OCI-LY1 (cell line): ENCODE measurements at regions not wholly inside any gene's neighbourhood (a gene's known extent, or its start where the extent isn't known, plus 50 kb on each side); places are given as distances from the start of the nearest gene placed in this dataset.

Experiments
- H2AFZ ChIP-seq: fragments of 200-600 bp; sonication (generic), shearing (Covaris generic); 2 replicates; pipeline ENCODE4 v1.6.0; 2014; ENCODE audit warnings: antibody characterized with exemption, mild to moderate bottlenecking, low read length
- H3F3A ChIP-seq: fragments of 200-600 bp; sonication (generic), shearing (Covaris generic); 2 replicates; pipeline ENCODE4 v1.6.0; 2014; ENCODE audit warnings: mild to moderate bottlenecking, antibody characterized with exemption, low read length, moderate library complexity; ENCODE audit not compliant: insufficient read depth
- H3K27ac ChIP-seq: fragments of 200-600 bp; sonication (generic); 2 replicates; pipeline ENCODE4 v1.5.1; 2014; ENCODE audit warnings: low read length, mixed run types, mild to moderate bottlenecking, low read depth; ENCODE audit not compliant: poor library complexity, severe bottlenecking
- H3K27me3 ChIP-seq: fragments of 200-600 bp; sonication (generic); 2 replicates; pipeline ENCODE4 v1.6.0; 2014; ENCODE audit warnings: antibody characterized with exemption, mild to moderate bottlenecking, low read length, moderate library complexity; ENCODE audit not compliant: insufficient read depth
- H3K36me3 ChIP-seq: fragments of 200-600 bp; sonication (generic); 2 replicates; pipeline ENCODE4 v1.6.1; 2014; ENCODE audit warnings: mild to moderate bottlenecking, antibody characterized with exemption, low read length, moderate library complexity, mixed read lengths; ENCODE audit not compliant: insufficient read depth
- H3K4me1 ChIP-seq: fragments of 200-600 bp; sonication (generic); 2 replicates; pipeline ENCODE4 v1.5.1; 2014; ENCODE audit warnings: mild to moderate bottlenecking, low read length, moderate library complexity; ENCODE audit not compliant: insufficient read depth, severe bottlenecking
- H3K4me2 ChIP-seq: fragments of 200-600 bp; sonication (generic), shearing (Covaris generic); 2 replicates; pipeline ENCODE4 v1.6.1; 2014; ENCODE audit warnings: low read length
- H3K4me3 ChIP-seq: fragments of 200-600 bp; sonication (generic); 2 replicates; pipeline ENCODE4 v1.5.1; 2014; ENCODE audit warnings: low read length, low read depth, mild to moderate bottlenecking, mixed read lengths; ENCODE audit not compliant: poor library complexity, severe bottlenecking
- H3K79me2 ChIP-seq: fragments of 200-600 bp; shearing (Covaris generic); 2 replicates; pipeline ENCODE4 v1.6.1; 2016; ENCODE audit warnings: mixed run types, low read length, mixed read lengths; ENCODE audit not compliant: insufficient read depth
- H3K9ac ChIP-seq: fragments of 200-600 bp; sonication (generic), shearing (Covaris generic); 2 replicates; pipeline ENCODE4 v1.6.1; 2014; ENCODE audit warnings: mild to moderate bottlenecking, low read length, mixed read lengths
- H3K9me2 ChIP-seq: fragments of 200-600 bp; sonication (generic), shearing (Covaris generic); 2 replicates; pipeline ENCODE4 v1.6.1; 2014; ENCODE audit warnings: low read depth, mild to moderate bottlenecking, low read length, mixed read lengths
- H3K9me3 ChIP-seq: fragments of 200-600 bp; shearing (Covaris generic); 2 replicates; pipeline ENCODE4 v1.6.1; 2014; ENCODE audit warnings: low read length, mixed read lengths
- H4K20me1 ChIP-seq: fragments of 200-600 bp; sonication (generic), shearing (Covaris generic); 2 replicates; pipeline ENCODE4 v1.6.0; 2016; ENCODE audit warnings: mild to moderate bottlenecking, low read length; ENCODE audit not compliant: insufficient read depth
- EZH2 ChIP-seq: fragments of 200-600 bp; sonication (generic), shearing (Covaris generic); IDR thresholded peaks from 2 replicates; pipeline ENCODE4 v1.8.0; 2017; ENCODE audit warnings: borderline replicate concordance, mixed run types, mild to moderate bottlenecking, antibody characterized with exemption, low read length, moderate library complexity, mixed read lengths
- TF ChIP-seq, protein P1 (sequence below): fragments of 200-600 bp; sonication (generic), shearing (Covaris generic); IDR thresholded peaks from 2 replicates; pipeline ENCODE4 v1.5.1; 2017; ENCODE audit warnings: mild to moderate bottlenecking, antibody characterized with exemption, low read length, moderate library complexity, mixed read lengths

DNA sequence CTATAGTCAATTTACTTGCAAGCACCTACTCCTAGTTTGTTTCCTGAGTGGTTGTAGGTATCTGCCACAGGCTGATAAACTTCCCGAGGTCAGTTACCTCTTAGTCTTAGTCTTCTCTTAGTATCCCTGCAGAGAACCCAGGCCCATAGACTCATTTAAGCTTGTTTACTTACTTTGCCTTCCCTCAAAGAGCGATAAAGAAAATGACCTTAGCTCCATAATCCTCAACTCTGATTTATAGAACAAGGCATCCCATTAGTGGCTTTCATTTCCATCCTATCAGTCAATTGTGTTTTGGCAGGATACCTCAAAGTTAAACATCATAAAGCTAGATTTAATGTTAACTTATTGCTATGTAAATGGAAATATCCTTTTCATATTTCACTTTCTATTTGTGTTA, 119.7 kb downstream of the UCHL5 start:
- Histone ChIP-seq H3K9me2 (no peaks in the 10 kb centered on the region), H3K79me2 (no peaks in the 10 kb centered on the region), H3K27ac (no peak overlapping the region), H4K20me1 (no peaks in the 10 kb centered on the region), H3K4me1 (no peaks in the 10 kb centered on the region), H3K9ac (no peak overlapping the region), H3K9me3 (no peaks in the 10 kb centered on the region), H2AFZ (no peak overlapping the region), H3K27me3 (no peaks in the 10 kb centered on the region), H3K4me2 (no peak overlapping the region), H3F3A (no peaks in the 10 kb centered on the region), H3K4me3 (no peak overlapping the region), H3K36me3 (no peaks in the 10 kb centered on the region)
- TF ChIP-seq, protein P1, sequence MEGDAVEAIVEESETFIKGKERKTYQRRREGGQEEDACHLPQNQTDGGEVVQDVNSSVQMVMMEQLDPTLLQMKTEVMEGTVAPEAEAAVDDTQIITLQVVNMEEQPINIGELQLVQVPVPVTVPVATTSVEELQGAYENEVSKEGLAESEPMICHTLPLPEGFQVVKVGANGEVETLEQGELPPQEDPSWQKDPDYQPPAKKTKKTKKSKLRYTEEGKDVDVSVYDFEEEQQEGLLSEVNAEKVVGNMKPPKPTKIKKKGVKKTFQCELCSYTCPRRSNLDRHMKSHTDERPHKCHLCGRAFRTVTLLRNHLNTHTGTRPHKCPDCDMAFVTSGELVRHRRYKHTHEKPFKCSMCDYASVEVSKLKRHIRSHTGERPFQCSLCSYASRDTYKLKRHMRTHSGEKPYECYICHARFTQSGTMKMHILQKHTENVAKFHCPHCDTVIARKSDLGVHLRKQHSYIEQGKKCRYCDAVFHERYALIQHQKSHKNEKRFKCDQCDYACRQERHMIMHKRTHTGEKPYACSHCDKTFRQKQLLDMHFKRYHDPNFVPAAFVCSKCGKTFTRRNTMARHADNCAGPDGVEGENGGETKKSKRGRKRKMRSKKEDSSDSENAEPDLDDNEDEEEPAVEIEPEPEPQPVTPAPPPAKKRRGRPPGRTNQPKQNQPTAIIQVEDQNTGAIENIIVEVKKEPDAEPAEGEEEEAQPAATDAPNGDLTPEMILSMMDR: no peak
- no peak for TF ChIP-seq EZH2

DNA sequence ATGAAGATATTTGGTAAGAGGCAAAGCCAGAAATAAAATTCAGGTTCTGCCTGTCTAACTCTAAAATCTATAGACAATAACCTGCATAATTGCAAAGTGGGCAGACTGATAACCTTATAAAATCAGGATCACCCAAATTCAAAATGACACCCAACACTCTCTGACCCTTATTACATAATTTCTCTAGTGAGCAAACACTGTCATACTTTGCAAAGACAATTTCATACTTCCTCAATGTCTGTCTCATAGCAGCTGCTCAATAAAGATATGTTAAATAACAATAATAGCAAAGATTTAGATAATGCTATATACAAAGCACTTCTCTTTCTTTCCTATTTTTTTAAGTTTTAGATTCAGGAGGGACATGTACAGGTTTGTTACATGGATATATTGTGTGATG, 118.5 kb downstream of the UCHL5 start:
- Histone ChIP-seq H3K4me1 (no peaks in the 10 kb centered on the region), H3K9me3 (no peaks in the 10 kb centered on the region), H3K36me3 (no peaks in the 10 kb centered on the region), H3K79me2 (no peaks in the 10 kb centered on the region), H3K9me2 (no peaks in the 10 kb centered on the region), H2AFZ (no peak overlapping the region), H4K20me1 (no peaks in the 10 kb centered on the region), H3F3A (no peaks in the 10 kb centered on the region), H3K4me2 (no peak overlapping the region), H3K9ac (no peak overlapping the region), H3K4me3 (no peak overlapping the region), H3K27ac (no peak overlapping the region), H3K27me3 (no peaks in the 10 kb centered on the region)
- no peak for TF ChIP-seq EZH2
- TF ChIP-seq, protein P1: no peak

DNA sequence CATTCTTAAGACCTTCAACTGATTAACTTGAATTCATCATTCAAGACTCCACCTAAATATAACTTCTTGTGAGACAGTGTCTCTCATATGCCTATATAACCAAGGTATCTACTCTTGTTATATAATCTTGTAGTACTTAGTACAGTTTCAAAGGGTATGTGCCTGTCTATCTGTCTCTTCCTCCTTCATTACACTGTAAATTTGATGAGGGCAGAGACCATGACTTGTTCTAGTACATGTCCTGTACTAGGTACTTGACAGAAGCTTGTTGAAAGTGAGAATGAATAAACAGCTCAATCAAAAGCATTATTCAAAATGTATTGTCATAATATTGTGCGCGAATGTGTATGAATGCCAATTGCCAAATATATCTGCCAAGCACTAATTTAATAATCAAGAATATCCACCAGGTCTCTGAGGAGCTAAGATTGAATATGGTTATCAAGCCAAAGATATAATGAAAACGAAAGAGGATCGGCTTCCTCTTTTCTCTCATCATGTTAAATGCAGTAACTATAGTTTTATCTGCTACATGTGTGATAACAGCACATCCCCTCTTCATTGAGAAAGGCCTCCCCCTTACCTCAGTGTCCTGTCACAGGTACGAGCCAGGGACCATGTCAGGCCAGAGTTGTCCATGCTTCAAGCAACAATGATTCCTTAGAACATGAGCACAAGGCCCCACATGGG, 117.3 kb downstream of the UCHL5 start:
- TF ChIP-seq, protein P1: no peak
- no peak for TF ChIP-seq EZH2
- no peak overlapping the region for H3K27ac ChIP-seq
- H3K9me3 ChIP-seq: no peaks in the 10 kb centered on the region
- peak overlapping the region; percentile 7; the same call in 1 of the 2 replicates for H3K4me2 ChIP-seq
- no peaks in the 10 kb centered on the region for H3K36me3 ChIP-seq
- no peak overlapping the region for H3K9ac ChIP-seq
- H3K4me1 ChIP-seq: no peaks in the 10 kb centered on the region
- no peaks in the 10 kb centered on the region for H3F3A ChIP-seq
- H3K79me2 ChIP-seq: no peaks in the 10 kb centered on the region
- H4K20me1 ChIP-seq: no peaks in the 10 kb centered on the region
- no peak overlapping the region; the same call in 1 of the 2 replicates for H2AFZ ChIP-seq
- H3K4me3 ChIP-seq: no peak overlapping the region
- no peaks in the 10 kb centered on the region for H3K9me2 ChIP-seq
- H3K27me3 ChIP-seq: no peaks in the 10 kb centered on the region
